HL-60 (cell line): ENCODE measurements at regions not wholly inside any gene's neighbourhood (a gene's known extent, or its start where the extent isn't known, plus 50 kb on each side); places are given as distances from the start of the nearest gene placed in this dataset.

Experiments
- CTCF ChIP-seq: IDR thresholded peaks from one replicate; pipeline ENCODE4 v1.5.1; 2011; ENCODE audit warnings: low read length, control low read depth, inconsistent platforms; ENCODE audit not compliant: insufficient read depth
- GABPA ChIP-seq: IDR thresholded peaks from 2 replicates; pipeline ENCODE4 v1.6.1; 2012; ENCODE audit warnings: low read depth
- REST ChIP-seq: IDR thresholded peaks from 2 replicates; pipeline ENCODE4 v1.6.1; 2012; ENCODE audit warnings: low read depth; ENCODE audit not compliant: insufficient replicate concordance
- SPI1 ChIP-seq: IDR thresholded peaks from 2 replicates; pipeline ENCODE4 v1.6.1; 2012; ENCODE audit warnings: low read depth, mild to moderate bottlenecking, borderline replicate concordance

DNA sequence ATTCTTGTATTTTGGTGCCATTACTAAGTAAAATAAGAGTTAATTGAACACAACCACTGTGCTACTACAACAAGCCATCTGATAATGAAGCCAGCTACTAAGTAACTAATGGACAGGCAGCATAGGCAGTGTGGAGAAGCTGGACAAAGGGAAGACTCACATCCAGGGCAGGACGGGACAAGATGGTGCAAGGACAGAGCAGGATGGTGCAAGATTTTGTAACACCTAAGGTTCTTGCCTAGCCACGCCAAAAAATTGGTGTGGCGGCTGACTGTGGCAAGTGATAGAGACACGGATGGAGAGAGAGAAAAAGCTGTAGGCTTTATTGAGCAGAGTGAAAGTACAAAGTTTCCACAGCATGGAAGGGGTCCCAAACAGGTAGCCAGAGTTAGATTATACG is 114.0 kb upstream of the VANGL1 start:
- TF ChIP-seq REST: no peak
- no peak for TF ChIP-seq SPI1
- TF ChIP-seq CTCF: no peak
- TF ChIP-seq GABPA: no peak
